Naive thymus-derived CD8-positive, alpha-beta T cell (primary cell): ENCODE measurements at regions not wholly inside any gene's neighbourhood (a gene's known extent, or its start where the extent isn't known, plus 50 kb on each side); places are given as distances from the start of the nearest gene placed in this dataset.
"Not testable (repeated sequence)": the region's sequence is repeated elsewhere in the genome, so short reads cannot be mapped to it uniquely, and the experiment has no call there.

ENCODE experiments used
- ATAC-seq, 2 donors: fragments of 150-1000 bp; cut with Tn5 transposase in 1 of 2; sonication (Bioruptor Pico), chemical (Tn5 transposase) in 1 of 2; 1 replicate in 1 of 2; 2 replicates in 1 of 2; pipeline ENCODE4 v1.10.0; 2021; ENCODE audit warnings: mild to moderate bottlenecking in 2 of 2, moderate library complexity in 2 of 2
- POLR2A ChIA-PET: fragments of 350-600 bp; sonication (Branson Sonifier 250); formaldehyde crosslinking; loops from one replicate; lab custom pipeline; 2021; ENCODE audit warnings: antibody characterized with exemption; lab: Charles Lee
- DNase-seq, 10 donors: peaks; one replicate each; pipeline versions ENCODE4 v3.0.0 to v3.0.0-alpha.2; 2020 to 2022
- H3K27ac Mint-ChIP-seq, 10 donors: one replicate each; pipeline ENCODE4 v1.8.0; 2020 to 2022; ENCODE audit warnings: mild to moderate bottlenecking in 10 of 10, mixed read lengths in 10 of 10, moderate library complexity in 4 of 10, inconsistent platforms in 1 of 10
- H3K27me3 Mint-ChIP-seq, 5 donors: one replicate each; pipeline ENCODE4 v1.8.0; 2021 to 2022; ENCODE audit warnings: mixed read lengths in 5 of 5
- H3K36me3 Mint-ChIP-seq, 3 donors: one replicate each; pipeline ENCODE4 v1.8.0; 2020 to 2022; ENCODE audit warnings: mixed read lengths in 3 of 3, mild to moderate bottlenecking in 2 of 3, inconsistent platforms in 1 of 3
- H3K4me1 Mint-ChIP-seq, 4 donors: one replicate each; pipeline ENCODE4 v1.8.0; 2021 to 2022; ENCODE audit warnings: mixed read lengths in 4 of 4
- H3K4me3 Mint-ChIP-seq, 10 donors: one replicate each; pipeline ENCODE4 v1.8.0; 2020 to 2022; ENCODE audit warnings: mild to moderate bottlenecking in 10 of 10, mixed read lengths in 10 of 10, moderate library complexity in 6 of 10, inconsistent platforms in 1 of 10
- H3K9me3 Mint-ChIP-seq, 9 donors: one replicate each; pipeline ENCODE4 v1.8.0; 2020 to 2022; ENCODE audit warnings: mixed read lengths in 9 of 9, mild to moderate bottlenecking in 3 of 9, inconsistent platforms in 1 of 9, moderate library complexity in 1 of 9

- ATAC-seq, POLR2A ChIA-PET, H3K27me3 Mint-ChIP-seq, H3K4me3 Mint-ChIP-seq, H3K4me1 Mint-ChIP-seq, H3K27ac Mint-ChIP-seq, DNase-seq: not testable (repeated sequence)
- Mint-ChIP-seq H3K9me3 (peaks cover 9 to 40% (median 26%) of the 10 kb centered on the region in 9 donors), H3K36me3 (peaks cover 0 to 25% (median 14%) of the 10 kb centered on the region in 3 donors)
These were observed 69.6 kb upstream of the CCDC6 start for GRCh38 chr10:59975918-59976317.

GRCh38 chr10:59971915-59972314 lies 65.6 kb upstream of the CCDC6 start:
- POLR2A ChIA-PET, result no interaction called here
- Mint-ChIP-seq H3K4me1 (no peaks in the 10 kb centered on the region), H3K9me3 (peaks cover 4 to 12% (median 7%) of the 10 kb centered on the region in 9 donors), H3K36me3 (peaks cover 0 to 7% (median 0%) of the 10 kb centered on the region in 3 donors), H3K27me3 (no peaks in the 10 kb centered on the region), H3K27ac (no peak overlapping the region), H3K4me3 (no peak overlapping the region)
- DNase-seq (no peak), ATAC-seq (no peak)

- no peak overlapping the region for H3K4me3 Mint-ChIP-seq
- no peak for ATAC-seq
- H3K27me3 Mint-ChIP-seq, result no peaks in the 10 kb centered on the region
- H3K4me1 Mint-ChIP-seq, result no peaks in the 10 kb centered on the region
- peaks cover 0 to 1% (median 0%) of the 10 kb centered on the region in 3 donors for H3K36me3 Mint-ChIP-seq
- peaks cover 0 to 4% (median under 1%) of the 10 kb centered on the region in 9 donors for H3K9me3 Mint-ChIP-seq
- POLR2A ChIA-PET, result no interaction called here
- H3K27ac Mint-ChIP-seq, result no peak overlapping the region
- no peak for DNase-seq
These were observed 64.3 kb upstream of the CCDC6 start for GRCh38 chr10:59970396-59971368.

GRCh38 chr10:59968705-59969104 lies 62.3 kb upstream of the CCDC6 start:
- no peak overlapping the region for H3K27ac Mint-ChIP-seq
- H3K4me1 Mint-ChIP-seq, result no peaks in the 10 kb centered on the region
- DNase-seq (no peak), ATAC-seq (no peak)
- no peak overlapping the region for H3K4me3 Mint-ChIP-seq
- H3K36me3 Mint-ChIP-seq, result no peaks in the 10 kb centered on the region
- POLR2A ChIA-PET, result no interaction called here
- no peaks in the 10 kb centered on the region for H3K27me3 Mint-ChIP-seq
- H3K9me3 Mint-ChIP-seq, result no peaks in the 10 kb centered on the region

GRCh38 chr10:59967079-59967478 lies 60.7 kb upstream of the CCDC6 start:
- Mint-ChIP-seq H3K4me3 (no peak overlapping the region), H3K4me1 (no peaks in the 10 kb centered on the region), H3K9me3 (no peaks in the 10 kb centered on the region), H3K36me3 (no peaks in the 10 kb centered on the region), H3K27me3 (peaks cover 0 to 6% (median 2%) of the 10 kb centered on the region in 5 donors), H3K27ac (no peak overlapping the region)
- DNase-seq, result no peak
- POLR2A ChIA-PET, result no interaction called here
- no peak for ATAC-seq

DNA sequence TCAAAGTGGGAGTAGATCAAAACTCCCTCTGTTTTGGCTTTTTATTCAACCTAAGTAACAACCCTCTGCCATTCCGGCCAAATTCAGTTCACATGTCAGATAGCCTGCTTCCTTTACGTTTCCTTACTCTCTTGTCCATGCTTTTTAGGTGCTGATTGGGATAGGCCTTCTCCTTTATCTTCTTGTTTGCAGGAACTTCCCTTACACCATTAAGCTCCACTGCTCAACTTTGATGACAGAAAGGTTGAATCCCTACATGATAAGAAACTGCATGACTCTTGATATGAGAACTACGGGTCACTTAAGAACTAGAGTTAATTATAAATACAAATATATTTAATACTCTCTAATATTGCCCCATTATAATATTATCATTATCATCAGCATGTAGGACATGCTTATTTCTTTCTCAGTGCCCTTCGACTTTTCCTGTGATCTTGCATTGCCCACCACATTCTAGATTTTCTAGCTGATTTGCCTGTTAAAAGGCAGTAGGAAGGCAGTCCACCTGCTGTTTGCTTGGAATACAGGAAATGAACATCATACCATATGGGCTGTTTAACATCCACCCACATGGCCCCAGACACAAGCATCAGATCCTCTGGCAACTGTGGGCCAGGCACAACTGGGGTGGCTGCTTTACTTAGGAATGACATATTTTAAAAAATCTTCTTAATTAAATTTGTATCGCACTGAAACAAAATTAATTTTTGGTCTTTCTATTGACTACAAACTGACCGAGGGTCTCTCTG lies 59.7 kb upstream of the CCDC6 start:
- DNase-seq, result no peak
- Mint-ChIP-seq H3K4me1 (no peaks in the 10 kb centered on the region), H3K4me3 (no peak overlapping the region), H3K36me3 (no peaks in the 10 kb centered on the region), H3K27me3 (peaks cover 0 to 9% (median 2%) of the 10 kb centered on the region in 5 donors), H3K27ac (no peak overlapping the region), H3K9me3 (no peaks in the 10 kb centered on the region)
- ATAC-seq, result no peak
- POLR2A ChIA-PET, result no interaction called here

- Mint-ChIP-seq H3K27me3 (peaks cover 4 to 22% (median 9%) of the 10 kb centered on the region in 5 donors), H3K36me3 (no peaks in the 10 kb centered on the region), H3K4me3 (no peak overlapping the region), H3K9me3 (no peaks in the 10 kb centered on the region), H3K4me1 (no peaks in the 10 kb centered on the region), H3K27ac (no peak overlapping the region)
- no peak for ATAC-seq
- POLR2A ChIA-PET, result no interaction called here
- no peak for DNase-seq
These were observed 56.4 kb upstream of the CCDC6 start for GRCh38 chr10:59962756-59963155.

- POLR2A ChIA-PET, result no interaction called here
- Mint-ChIP-seq H3K27ac (no peak overlapping the region), H3K4me1 (no peaks in the 10 kb centered on the region), H3K27me3 (peaks cover 4 to 24% (median 10%) of the 10 kb centered on the region in 5 donors), H3K36me3 (no peaks in the 10 kb centered on the region), H3K4me3 (no peak overlapping the region), H3K9me3 (no peaks in the 10 kb centered on the region)
- no peak for DNase-seq
- ATAC-seq, result no peak
These were observed 54.4 kb upstream of the CCDC6 start for GRCh38 chr10:59960751-59961150.

DNA sequence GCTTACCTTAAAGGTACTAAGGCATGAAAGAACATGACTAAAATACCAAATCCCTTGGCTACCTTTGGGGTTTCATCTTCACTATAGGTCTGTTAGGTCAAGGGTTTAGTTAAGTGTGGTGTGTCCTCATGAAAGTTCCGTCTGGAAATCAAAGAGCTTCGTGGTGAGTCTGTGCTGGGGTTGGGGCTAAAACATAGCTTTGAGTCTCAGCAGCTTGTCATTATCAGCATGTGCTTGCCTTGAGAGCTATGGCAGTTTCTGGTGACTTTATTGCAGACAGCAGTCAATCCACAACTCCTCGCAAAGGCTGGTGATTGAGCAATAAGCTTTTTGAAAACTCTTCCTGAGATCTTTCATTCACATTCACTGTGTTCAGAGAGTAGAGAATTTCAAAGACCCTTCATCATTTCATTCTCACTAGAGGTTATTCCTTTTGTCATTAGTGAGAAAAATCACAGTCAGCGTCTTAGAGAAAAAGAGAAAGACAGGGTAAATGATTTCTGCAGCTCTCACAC lies 53.2 kb upstream of the CCDC6 start:
- Mint-ChIP-seq H3K36me3 (no peaks in the 10 kb centered on the region), H3K27ac (peak overlapping the region in 1 of 10 donors; percentile 36), H3K4me1 (no peaks in the 10 kb centered on the region), H3K4me3 (no peak overlapping the region), H3K27me3 (peaks cover 4 to 24% (median 10%) of the 10 kb centered on the region in 5 donors), H3K9me3 (no peaks in the 10 kb centered on the region)
- POLR2A ChIA-PET, result no interaction called here
- no peak for ATAC-seq
- DNase-seq, result no peak

- H3K36me3 Mint-ChIP-seq, result no peaks in the 10 kb centered on the region
- H3K9me3 Mint-ChIP-seq, result no peaks in the 10 kb centered on the region
- peaks cover 4 to 24% (median 10%) of the 10 kb centered on the region in 5 donors for H3K27me3 Mint-ChIP-seq
- no peaks in the 10 kb centered on the region for H3K4me1 Mint-ChIP-seq
- DNase-seq (no peak), ATAC-seq (no peak)
- no peak overlapping the region for H3K27ac Mint-ChIP-seq
- no peak overlapping the region for H3K4me3 Mint-ChIP-seq
- POLR2A ChIA-PET, result no interaction called here
These were observed 52.5 kb upstream of the CCDC6 start for GRCh38 chr10:59958882-59959281.

- no peaks in the 10 kb centered on the region for H3K36me3 Mint-ChIP-seq
- no peak overlapping the region for H3K27ac Mint-ChIP-seq
- no peak overlapping the region for H3K4me3 Mint-ChIP-seq
- H3K9me3 Mint-ChIP-seq, result no peaks in the 10 kb centered on the region
- no peak for DNase-seq
- POLR2A ChIA-PET, result no interaction called here
- peaks cover 2 to 20% (median 10%) of the 10 kb centered on the region in 5 donors for H3K27me3 Mint-ChIP-seq
- H3K4me1 Mint-ChIP-seq, result no peaks in the 10 kb centered on the region
- ATAC-seq, result no peak
These were observed 51.6 kb upstream of the CCDC6 start for GRCh38 chr10:59957975-59958374.
